H9 (cell line): ENCODE measurements at regions not wholly inside any gene's neighbourhood (a gene's known extent, or its start where the extent isn't known, plus 50 kb on each side); places are given as distances from the start of the nearest gene placed in this dataset.

ENCODE experiments used
- DNase-seq: peaks from one replicate; pipeline ENCODE4 v3.0.0-alpha.2; 2017
- H2AFZ ChIP-seq: one replicate; pipeline ENCODE4 v1.6.1; 2013; ENCODE audit warnings: mild to moderate bottlenecking, low read length, control low read depth, moderate library complexity
- H2AK5ac ChIP-seq: 2 replicates; pipeline ENCODE4 v1.6.1; 2013; ENCODE audit warnings: low read length, control low read depth, mixed read lengths; ENCODE audit not compliant: insufficient read length
- H2BK120ac ChIP-seq: one replicate; pipeline ENCODE4 v1.6.1; 2013; ENCODE audit warnings: low read depth, mild to moderate bottlenecking, low read length, control low read depth, inconsistent platforms; ENCODE audit not compliant: poor library complexity, severe bottlenecking
- H2BK12ac ChIP-seq: 2 replicates; pipeline ENCODE4 v1.6.1; 2013; ENCODE audit warnings: low read length, control low read depth, mixed read lengths, low read depth; ENCODE audit not compliant: insufficient read length
- H2BK15ac ChIP-seq: 2 replicates; pipeline ENCODE4 v1.6.1; 2013; ENCODE audit warnings: low read depth, low read length, control low read depth
- H2BK20ac ChIP-seq: one replicate; pipeline ENCODE4 v1.6.1; 2013; ENCODE audit warnings: low read depth, mild to moderate bottlenecking, low read length, control low read depth, inconsistent platforms; ENCODE audit not compliant: poor library complexity, severe bottlenecking
- H2BK5ac ChIP-seq: 2 replicates; pipeline ENCODE4 v1.6.1; 2013; ENCODE audit warnings: low read length, control low read depth, mixed read lengths; ENCODE audit not compliant: insufficient read length
- H3K14ac ChIP-seq: 2 replicates; pipeline ENCODE4 v1.6.1; 2013; ENCODE audit warnings: low read length, control low read depth; ENCODE audit not compliant: insufficient read depth
- H3K18ac ChIP-seq: 2 replicates; pipeline ENCODE4 v1.6.1; 2013; ENCODE audit warnings: low read depth, mild to moderate bottlenecking, mixed read lengths, low read length, control low read depth; ENCODE audit not compliant: insufficient read length
- H3K23ac ChIP-seq: 2 replicates; pipeline ENCODE4 v1.6.1; 2013; ENCODE audit warnings: low read length, control low read depth, mixed read lengths, low read depth; ENCODE audit not compliant: insufficient read length
- H3K23me2 ChIP-seq: 2 replicates; pipeline ENCODE4 v1.6.1; 2013; ENCODE audit warnings: low read depth, mild to moderate bottlenecking, mixed read lengths, low read length, control low read depth; ENCODE audit not compliant: insufficient read length, poor library complexity, severe bottlenecking
- H3K27ac ChIP-seq: 2 replicates; pipeline ENCODE4 v1.5.1; 2013; ENCODE audit warnings: low read length, control low read depth, mixed read lengths, low read depth; ENCODE audit not compliant: insufficient read length
- H3K27me3 ChIP-seq: 2 replicates; pipeline ENCODE4 v1.6.1; 2013; ENCODE audit warnings: low read length, control low read depth, inconsistent platforms; ENCODE audit not compliant: insufficient read depth
- H3K4ac ChIP-seq: 2 replicates; pipeline ENCODE4 v1.6.1; 2013; ENCODE audit warnings: low read depth, mild to moderate bottlenecking, control low read depth, inconsistent platforms, low read length, moderate library complexity
- H3K4me1 ChIP-seq: 2 replicates; pipeline ENCODE4 v1.6.1; 2013; ENCODE audit warnings: low read length, control low read depth, inconsistent platforms; ENCODE audit not compliant: insufficient read depth
- H3K4me2 ChIP-seq: 2 replicates; pipeline ENCODE4 v1.6.1; 2013; ENCODE audit warnings: low read length, control low read depth, mixed read lengths; ENCODE audit not compliant: insufficient read length, insufficient read depth
- H3K56ac ChIP-seq: 2 replicates; pipeline ENCODE4 v1.6.1; 2013; ENCODE audit warnings: low read depth, mild to moderate bottlenecking, mixed read lengths, low read length, control low read depth; ENCODE audit not compliant: insufficient read length
- H3K79me1 ChIP-seq: 2 replicates; pipeline ENCODE4 v1.6.1; 2013; ENCODE audit warnings: low read depth, mild to moderate bottlenecking, moderate library complexity, low read length, control low read depth, inconsistent platforms; ENCODE audit not compliant: insufficient read depth, poor library complexity, severe bottlenecking
- H3K79me2 ChIP-seq: 2 replicates; pipeline ENCODE4 v1.6.1; 2013; ENCODE audit warnings: low read length, control low read depth, inconsistent platforms; ENCODE audit not compliant: insufficient read depth
- H3K9ac ChIP-seq: 2 replicates; pipeline ENCODE4 v1.6.1; 2013; ENCODE audit warnings: low read length, control low read depth, mixed read lengths; ENCODE audit not compliant: insufficient read length; ENCODE audit errors: extremely low read depth
- H3K9me3 ChIP-seq: one replicate; pipeline ENCODE4 v1.6.1; 2013; ENCODE audit warnings: low read depth, low read length, inconsistent platforms; ENCODE audit not compliant: control insufficient read depth
- H3T11ph ChIP-seq: one replicate; pipeline ENCODE4 v1.6.1; 2013; ENCODE audit warnings: mild to moderate bottlenecking, low read length, control low read depth, inconsistent platforms
- H4K20me1 ChIP-seq: one replicate; pipeline ENCODE4 v1.6.1; 2013; ENCODE audit not compliant: control insufficient read depth, insufficient read length, insufficient read depth
- H4K5ac ChIP-seq: 2 replicates; pipeline ENCODE4 v1.6.1; 2013; ENCODE audit warnings: low read depth, mild to moderate bottlenecking, mixed read lengths, low read length, control low read depth; ENCODE audit not compliant: insufficient read length
- H4K8ac ChIP-seq: replicated peaks from 2 replicates; pipeline ENCODE4 v1.6.1; 2013; ENCODE audit warnings: low read length, control low read depth, mixed read lengths, low read depth; ENCODE audit not compliant: insufficient read length
- H4K91ac ChIP-seq: 2 replicates; pipeline ENCODE4 v1.6.1; 2013; ENCODE audit warnings: low read depth, mild to moderate bottlenecking, moderate library complexity, mixed read lengths, low read length, control low read depth; ENCODE audit not compliant: insufficient read length
- H3K27ac Mint-ChIP-seq, 3 experiments: 2 replicates in 2 of 3; 3 replicates in 1 of 3; pipeline ENCODE4 v1.8.0; 2020 to 2021; ENCODE audit warnings: mixed read lengths in 3 of 3, mild to moderate bottlenecking in 1 of 3, moderate library complexity in 1 of 3
- H3K27me3 Mint-ChIP-seq: 2 replicates; pipeline ENCODE4 v1.8.0; 2021; ENCODE audit warnings: low read depth, mild to moderate bottlenecking, moderate library complexity, mixed read lengths
- H3K36me3 Mint-ChIP-seq, 3 experiments: 2 replicates in 2 of 3; 3 replicates in 1 of 3; pipeline ENCODE4 v1.8.0; 2020 to 2021; ENCODE audit warnings: low read depth in 3 of 3, mixed read lengths in 3 of 3; ENCODE audit not compliant: insufficient read depth in 1 of 3
- H3K4me1 Mint-ChIP-seq, 2 experiments: 2 replicates each; pipeline ENCODE4 v1.8.0; 2020; ENCODE audit warnings: mixed read lengths in 2 of 2
- H3K4me3 Mint-ChIP-seq, 2 experiments: 2 replicates in 1 of 2; 3 replicates in 1 of 2; pipeline ENCODE4 v1.8.0; 2020 to 2021; ENCODE audit warnings: mild to moderate bottlenecking in 2 of 2, mixed read lengths in 2 of 2, moderate library complexity in 1 of 2
- H3K9me3 Mint-ChIP-seq, 2 experiments: 2 replicates in 1 of 2; 3 replicates in 1 of 2; pipeline ENCODE4 v1.8.0; 2020; ENCODE audit warnings: mild to moderate bottlenecking in 2 of 2, mixed read lengths in 2 of 2, moderate library complexity in 1 of 2
- CTCF ChIP-seq: fragments of 200-600 bp; sonication (generic); conservative IDR thresholded peaks from 3 replicates; pipeline ENCODE4 v1.8.0; 2021; ENCODE audit warnings: antibody characterized with exemption, mild to moderate bottlenecking
- WGBS: extraction: QIAGEN DNeasy Blood & Tissue Kit; methylation state at CpG from one replicate; pipeline ENCODE4 v1.1.7; 2013; ENCODE audit warnings: missing lambda C conversion rate, low lambda C conversion rate, mixed read lengths; ENCODE audit not compliant: insufficient read length; ENCODE audit errors: extremely low coverage; 5-methylcytosine and 5-hydroxymethylcytosine counted together

DNA sequence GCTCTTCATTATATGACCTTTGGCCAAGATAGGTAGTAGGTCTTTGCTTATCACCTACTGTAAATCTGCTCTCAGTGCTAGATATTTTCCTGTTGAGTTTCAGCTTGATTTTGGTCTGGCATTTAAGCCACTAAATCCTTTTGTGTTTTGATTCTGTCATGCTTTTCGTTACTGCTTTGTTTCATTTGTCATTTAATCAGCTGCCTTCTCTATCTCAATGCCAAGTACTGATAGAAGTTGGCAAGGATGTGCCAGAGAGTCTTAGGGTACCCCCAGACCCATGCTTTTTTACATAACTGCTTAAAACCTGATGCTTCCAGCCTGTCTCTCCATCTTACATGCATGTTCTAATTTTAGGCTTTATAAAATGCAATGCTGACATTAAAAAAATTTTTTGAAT is 300.1 kb upstream of the SASH1 start:
- Histone ChIP-seq H3K4me1 (no peaks in the 10 kb centered on the region), H3K56ac (no peak overlapping the region), H3K14ac (no peak overlapping the region), H4K91ac (no peak overlapping the region), H2BK15ac (no peak overlapping the region), H3K79me1 (no peaks in the 10 kb centered on the region), H3K23ac (no peak overlapping the region), H3K79me2 (no peaks in the 10 kb centered on the region), H4K5ac (no peak overlapping the region), H4K8ac (no peak overlapping the region), H3K27me3 (no peaks in the 10 kb centered on the region), H3K9me3 (no peaks in the 10 kb centered on the region), H3K4ac (no peak overlapping the region), H3K18ac (no peak overlapping the region), H2AFZ (no peak overlapping the region), H3T11ph (no peak overlapping the region), H2BK20ac (no peak overlapping the region), H2BK120ac (no peak overlapping the region), H3K4me2 (no peak overlapping the region), H4K20me1 (no peaks in the 10 kb centered on the region), H3K23me2 (no peaks in the 10 kb centered on the region), H2BK5ac (no peak overlapping the region), H3K27ac (no peak overlapping the region), H3K9ac (no peak overlapping the region), H2BK12ac (no peak overlapping the region), H2AK5ac (no peak overlapping the region)
- peaks cover 8 to 11% of the 10 kb centered on the region in 2 experiments; a peak in 4 of 5 replicates for H3K9me3 Mint-ChIP-seq
- H3K27me3 Mint-ChIP-seq: no peaks in the 10 kb centered on the region; the same call in none of the 2 replicates
- no peaks in the 10 kb centered on the region for H3K4me1 Mint-ChIP-seq
- WGBS: no CpG with 5 or more reads among the region's 1 CpG
- no peak overlapping the region for H3K27ac Mint-ChIP-seq
- no peak for DNase-seq
- TF ChIP-seq CTCF: no peak
- H3K4me3 Mint-ChIP-seq: no peak overlapping the region
- peaks cover 3 to 9% (median 3%) of the 10 kb centered on the region in 3 experiments; a peak in 4 of 7 replicates for H3K36me3 Mint-ChIP-seq
